ENCODE measurements at regions not wholly inside any gene's neighbourhood (a gene's known extent, or its start where the extent isn't known, plus 50 kb on each side); places are given as distances from the start of the nearest gene placed in this dataset.
A peak's percentile ranks its signal among the peaks of the same experiment; 100 is the strongest.

- Histone ChIP-seq H4K20me1 (replicated peaks; ENCODE audit: control insufficient read depth, insufficient read depth, low read length) (no peaks in the 10 kb centered on the region), H3K9ac (ENCODE audit: insufficient read depth in 1 of 2, low read depth in 2 of 2, low read length in 2 of 2) (no peak overlapping the region), H3K4me1 (replicated peaks in 1 of 2; ENCODE audit: control insufficient read depth in 2 of 2, insufficient read depth in 2 of 2, low read length in 2 of 2) (no peaks in the 10 kb centered on the region), H3K27ac (ENCODE audit: extremely low read depth, low read depth, low read length) (no peak overlapping the region), H3K4me3 (no peak overlapping the region), H3K27me3 (ENCODE audit: control insufficient read depth in 2 of 2, insufficient read depth in 2 of 2, low read length in 2 of 2) (no peaks in the 10 kb centered on the region), H2AFZ (ENCODE audit: low read depth, low read length) (no peak overlapping the region), H3K9me1 (ENCODE audit: control insufficient read depth, insufficient read depth, low read length) (no peaks in the 10 kb centered on the region), H3K4me2 (ENCODE audit: insufficient read depth, low read length) (no peak overlapping the region), H3K36me3 (ENCODE audit: control insufficient read depth, insufficient read depth, low read length) (no peaks in the 10 kb centered on the region), H3K79me2 (ENCODE audit: control insufficient read depth, insufficient read depth, low read length) (no peaks in the 10 kb centered on the region), H3K9me3 (replicated peaks; ENCODE audit: control insufficient read depth, insufficient read depth, low read depth, low read length) (no peaks in the 10 kb centered on the region)
- FAIRE-seq (peak; percentile 75), DNase-seq (ENCODE audit: extremely low read depth in 1 of 4, low spot score in 3 of 4) (peak; percentile 8 to 25 (median 22)), ATAC-seq (peak; percentile 56; the same call in 1 of the 3 replicates)
- BruUV-seq (replicated peaks) = no TSS peak
- POLR2A ChIA-PET = no interaction called here
- TF ChIP-seq RAD21 (CRISPR knock-in tag; conservative IDR thresholded peaks at IDR 0.05 in 1 of 2, IDR thresholded peaks at IDR 0.05 in 1 of 2) (peak; percentile 31 to 65; a peak in 3 of 4 replicates), REST (IDR thresholded peaks at IDR 0.05; ENCODE audit: borderline replicate concordance) (peak; percentile 43; the same call in 1 of the 2 replicates), REST (CRISPR knock-in tag; IDR thresholded peaks at IDR 0.05; ENCODE audit: low read depth) (no peak), CTCF (IDR thresholded peaks at IDR 0.05 in 2 of 3, conservative IDR thresholded peaks at IDR 0.05 in 1 of 3; ENCODE audit: insufficient read depth in 2 of 3, low read depth in 1 of 3, low read length in 3 of 3) (peak; percentile 50 to 58 (median 52); a peak in 4 of 6 replicates), ETV5 (CRISPR knock-in tag; IDR thresholded peaks at IDR 0.05; ENCODE audit: low read depth) (no peak)
- CTCF ChIA-PET (ENCODE audit: low intra/inter-chr PET ratio) = interaction anchor here (1.1 kb wide), 1 partner anchor 38 kb away, joined by 3 read pairs; no protein-coding TSS in a partner anchor
- intact Hi-C loops (cut with micrococcal nuclease) = loop anchor here (2.0 kb wide), 1 partner anchor 38 kb away; no protein-coding TSS in a partner anchor
- WGBS (ENCODE audit: insufficient coverage, low coverage, missing lambda C conversion rate) = 0% methylated on average over 4 of the region's 4 CpGs
- in situ Hi-C loops (cut with MboI) = no loop called here
Measured at GRCh38 chr9:15104826-15105420, 194.7 kb upstream of the FREM1 start.

Measured in K562 (cell line).